Activated B cell treated with CpG ODN at 0.5 μM for 24 hours (primary cell): ENCODE measurements at regions not wholly inside any gene's neighbourhood (a gene's known extent, or its start where the extent isn't known, plus 50 kb on each side); places are given as distances from the start of the nearest gene placed in this dataset.

Source experiments
- ATAC-seq: fragments of 200-7000 bp; cut with Tn5 transposase; one replicate; pipeline ENCODE4 v1.10.0; 2021; ENCODE audit warnings: low read depth, mild to moderate bottlenecking, moderate library complexity
- CTCF ChIA-PET: fragments of 350-600 bp; sonication (Branson Sonifier 250); formaldehyde crosslinking; loops from one replicate; lab custom pipeline; 2021; ENCODE audit warnings: antibody characterized with exemption; lab: Charles Lee
- POLR2A ChIA-PET: fragments of 350-600 bp; sonication (Branson Sonifier 250); formaldehyde crosslinking; loops from one replicate; lab custom pipeline; 2021; ENCODE audit warnings: antibody characterized with exemption; lab: Charles Lee
- DNase-seq: peaks from one replicate; pipeline ENCODE4 v3.0.0; 2022
- H3K27ac Mint-ChIP-seq: one replicate; pipeline ENCODE4 v1.8.0; 2020; ENCODE audit warnings: mixed read lengths
- H3K27me3 Mint-ChIP-seq: one replicate; pipeline ENCODE4 v1.8.0; 2021; ENCODE audit warnings: mixed read lengths
- H3K36me3 Mint-ChIP-seq: one replicate; pipeline ENCODE4 v1.8.0; 2021; ENCODE audit warnings: low read depth, mixed read lengths
- H3K4me1 Mint-ChIP-seq: one replicate; pipeline ENCODE4 v1.8.0; 2021; ENCODE audit warnings: mixed read lengths
- H3K4me3 Mint-ChIP-seq: one replicate; pipeline ENCODE4 v1.8.0; 2020; ENCODE audit warnings: mild to moderate bottlenecking, mixed read lengths
- H3K9me3 Mint-ChIP-seq: one replicate; pipeline ENCODE4 v1.8.0; 2020; ENCODE audit warnings: mixed read lengths
- intact Hi-C: fragments of 100-400 bp; cut with micrococcal nuclease; formaldehyde crosslinking; loops from one replicate; pipeline ENCODE4 v1.15.1; 2024
- TF ChIP-seq, protein P1 (sequence below): fragments of 200-600 bp; IDR thresholded peaks from one replicate; pipeline ENCODE4 v1.8.0; 2022; ENCODE audit warnings: antibody characterized with exemption, mild to moderate bottlenecking

- H3K27me3 Mint-ChIP-seq = no peaks in the 10 kb centered on the region
- DNase-seq = no peak
- TF ChIP-seq, protein P1, sequence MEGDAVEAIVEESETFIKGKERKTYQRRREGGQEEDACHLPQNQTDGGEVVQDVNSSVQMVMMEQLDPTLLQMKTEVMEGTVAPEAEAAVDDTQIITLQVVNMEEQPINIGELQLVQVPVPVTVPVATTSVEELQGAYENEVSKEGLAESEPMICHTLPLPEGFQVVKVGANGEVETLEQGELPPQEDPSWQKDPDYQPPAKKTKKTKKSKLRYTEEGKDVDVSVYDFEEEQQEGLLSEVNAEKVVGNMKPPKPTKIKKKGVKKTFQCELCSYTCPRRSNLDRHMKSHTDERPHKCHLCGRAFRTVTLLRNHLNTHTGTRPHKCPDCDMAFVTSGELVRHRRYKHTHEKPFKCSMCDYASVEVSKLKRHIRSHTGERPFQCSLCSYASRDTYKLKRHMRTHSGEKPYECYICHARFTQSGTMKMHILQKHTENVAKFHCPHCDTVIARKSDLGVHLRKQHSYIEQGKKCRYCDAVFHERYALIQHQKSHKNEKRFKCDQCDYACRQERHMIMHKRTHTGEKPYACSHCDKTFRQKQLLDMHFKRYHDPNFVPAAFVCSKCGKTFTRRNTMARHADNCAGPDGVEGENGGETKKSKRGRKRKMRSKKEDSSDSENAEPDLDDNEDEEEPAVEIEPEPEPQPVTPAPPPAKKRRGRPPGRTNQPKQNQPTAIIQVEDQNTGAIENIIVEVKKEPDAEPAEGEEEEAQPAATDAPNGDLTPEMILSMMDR = no peak
- H3K27ac Mint-ChIP-seq = no peak overlapping the region
- ATAC-seq = no peak
- ChIA-PET CTCF (no interaction called here), POLR2A (no interaction called here)
- peaks cover 4% of the 10 kb centered on the region for H3K9me3 Mint-ChIP-seq
- intact Hi-C loops = no loop called here
- H3K4me3 Mint-ChIP-seq = no peak overlapping the region
- no peaks in the 10 kb centered on the region for H3K4me1 Mint-ChIP-seq
- H3K36me3 Mint-ChIP-seq = no peaks in the 10 kb centered on the region
Observed at GRCh38 chr6:102994866-102995265, 1601.4 kb downstream of the GRIK2 start.

GRCh38 chr6:102986086-102986485, 1592.6 kb downstream of the GRIK2 start:
- intact Hi-C loops = no loop called here
- TF ChIP-seq, protein P1 = no peak
- DNase-seq (no peak), ATAC-seq (no peak)
- ChIA-PET CTCF (no interaction called here), POLR2A (no interaction called here)
- no peaks in the 10 kb centered on the region for H3K4me1 Mint-ChIP-seq
- no peak overlapping the region for H3K4me3 Mint-ChIP-seq
- no peak overlapping the region for H3K27ac Mint-ChIP-seq
- no peaks in the 10 kb centered on the region for H3K27me3 Mint-ChIP-seq
- H3K36me3 Mint-ChIP-seq = no peaks in the 10 kb centered on the region
- peaks cover 3% of the 10 kb centered on the region for H3K9me3 Mint-ChIP-seq

DNA sequence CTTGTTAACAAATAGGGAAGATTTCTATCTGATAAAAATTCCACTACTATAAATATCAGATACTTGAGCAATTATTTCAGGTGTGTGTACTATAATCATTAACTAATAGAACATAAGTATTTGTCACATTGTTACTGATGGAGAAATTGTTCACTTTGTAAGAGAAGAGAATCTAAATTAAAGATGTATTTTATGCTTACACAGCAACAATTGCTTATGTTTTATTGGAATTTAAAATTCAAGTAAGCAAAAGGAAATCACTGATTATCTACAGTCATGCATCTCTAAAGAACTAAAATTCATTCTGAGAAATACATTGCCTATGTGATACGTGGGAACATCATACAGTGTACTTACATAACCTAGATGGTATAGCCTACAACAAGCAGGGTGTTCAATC, 1590.8 kb downstream of the GRIK2 start:
- H3K27ac Mint-ChIP-seq = no peak overlapping the region
- H3K27me3 Mint-ChIP-seq = no peaks in the 10 kb centered on the region
- CTCF ChIA-PET = no interaction called here
- no peaks in the 10 kb centered on the region for H3K36me3 Mint-ChIP-seq
- POLR2A ChIA-PET = no interaction called here
- intact Hi-C loops = no loop called here
- H3K4me1 Mint-ChIP-seq = no peaks in the 10 kb centered on the region
- ATAC-seq = no peak
- TF ChIP-seq, protein P1 = no peak
- peaks cover 5% of the 10 kb centered on the region for H3K9me3 Mint-ChIP-seq
- DNase-seq = no peak
- no peak overlapping the region for H3K4me3 Mint-ChIP-seq

DNA sequence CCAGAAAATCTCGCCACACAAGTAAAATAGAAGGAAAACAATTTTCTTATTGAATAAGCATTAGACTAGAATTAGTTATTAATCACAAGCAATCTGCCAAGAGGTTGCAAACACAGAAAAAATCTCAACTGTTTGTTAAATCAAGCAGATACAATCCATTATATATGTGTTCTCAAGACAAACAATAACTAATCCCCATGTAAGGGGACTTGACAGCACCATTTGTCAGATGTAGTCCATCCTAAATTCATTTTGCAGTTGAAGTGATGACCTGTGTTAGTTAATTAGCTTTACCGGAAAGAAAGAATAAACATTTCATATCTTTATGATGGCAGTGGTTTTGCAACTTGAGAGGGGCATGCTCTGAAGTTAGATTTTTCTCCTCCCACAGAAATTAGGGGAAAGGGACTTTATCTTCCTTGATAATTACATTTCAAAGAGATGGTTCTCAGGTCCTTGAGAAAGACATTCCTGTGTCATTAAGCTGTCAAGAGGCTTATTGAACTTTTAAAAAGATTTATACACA, 1588.0 kb downstream of the GRIK2 start:
- Mint-ChIP-seq H3K4me1 (no peaks in the 10 kb centered on the region), H3K27me3 (no peaks in the 10 kb centered on the region), H3K4me3 (no peak overlapping the region), H3K9me3 (peaks cover 8% of the 10 kb centered on the region), H3K27ac (no peak overlapping the region), H3K36me3 (no peaks in the 10 kb centered on the region)
- DNase-seq (no peak), ATAC-seq (no peak)
- ChIA-PET CTCF (no interaction called here), POLR2A (no interaction called here)
- intact Hi-C loops = no loop called here
- TF ChIP-seq, protein P1 = no peak

- Mint-ChIP-seq H3K27ac (no peak overlapping the region), H3K4me3 (no peak overlapping the region), H3K4me1 (no peaks in the 10 kb centered on the region), H3K9me3 (peaks cover 8% of the 10 kb centered on the region), H3K27me3 (no peaks in the 10 kb centered on the region), H3K36me3 (no peaks in the 10 kb centered on the region)
- TF ChIP-seq, protein P1 = no peak
- DNase-seq = no peak
- CTCF ChIA-PET = no interaction called here
- intact Hi-C loops = no loop called here
- no peak for ATAC-seq
- POLR2A ChIA-PET = no interaction called here
Observed at GRCh38 chr6:102980951-102981350, 1587.4 kb downstream of the GRIK2 start.
